CD4-positive, alpha-beta T cell treated with Interleukin-6 at 100 ng/mL for 8 hours (primary cell): ENCODE measurements at regions not wholly inside any gene's neighbourhood (a gene's known extent, or its start where the extent isn't known, plus 50 kb on each side); places are given as distances from the start of the nearest gene placed in this dataset.
"Not testable (repeated sequence)": the region's sequence is repeated elsewhere in the genome, so short reads cannot be mapped to it uniquely, and the experiment has no call there.

Experiments
- DNase-seq: peaks from one replicate; pipeline ENCODE4 v3.0.0-alpha.2; 2020; ENCODE audit warnings: mixed read lengths, low spot score

DNA sequence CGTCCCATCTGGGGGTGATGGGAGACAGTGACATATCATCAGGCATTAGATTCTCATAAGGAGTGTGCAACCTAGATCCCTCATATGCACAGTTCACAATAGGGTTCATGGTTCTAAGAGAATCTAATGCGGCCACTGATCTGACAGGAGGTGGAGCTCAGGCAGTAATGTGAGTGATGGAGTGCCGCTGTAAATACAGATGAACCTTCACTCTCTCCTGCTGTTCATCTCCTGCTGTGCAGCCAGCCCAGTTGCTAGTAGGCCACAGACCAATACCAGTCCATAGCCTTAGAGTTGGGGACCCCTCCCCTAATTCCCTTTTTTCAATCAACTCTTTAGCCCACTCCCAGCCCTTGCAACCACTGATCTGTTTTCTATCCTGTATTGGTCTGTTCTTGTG is 581.1 kb upstream of the AUTS2 start:
- DNase-seq, result no peak

DNA sequence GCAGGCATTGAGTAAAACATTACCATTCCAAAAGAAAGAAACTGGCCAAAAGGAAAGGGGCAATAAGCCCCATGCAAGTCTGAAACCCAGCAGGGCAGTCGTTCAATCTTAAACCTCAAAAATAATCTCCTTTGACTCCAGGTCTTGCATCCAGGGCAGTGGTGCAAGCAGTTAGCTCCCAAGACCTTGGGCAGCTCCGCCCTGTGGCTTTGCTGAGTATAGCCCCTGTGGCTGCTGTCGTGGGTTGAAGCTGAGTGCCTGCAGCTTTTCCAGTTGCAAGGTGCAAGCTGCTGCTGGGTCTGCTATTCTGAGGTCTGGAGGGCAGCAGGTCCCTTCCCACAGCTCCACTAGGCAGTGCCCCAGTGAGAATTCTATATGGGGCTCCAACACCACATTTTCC is 580.1 kb upstream of the AUTS2 start:
- no peak for DNase-seq

DNA sequence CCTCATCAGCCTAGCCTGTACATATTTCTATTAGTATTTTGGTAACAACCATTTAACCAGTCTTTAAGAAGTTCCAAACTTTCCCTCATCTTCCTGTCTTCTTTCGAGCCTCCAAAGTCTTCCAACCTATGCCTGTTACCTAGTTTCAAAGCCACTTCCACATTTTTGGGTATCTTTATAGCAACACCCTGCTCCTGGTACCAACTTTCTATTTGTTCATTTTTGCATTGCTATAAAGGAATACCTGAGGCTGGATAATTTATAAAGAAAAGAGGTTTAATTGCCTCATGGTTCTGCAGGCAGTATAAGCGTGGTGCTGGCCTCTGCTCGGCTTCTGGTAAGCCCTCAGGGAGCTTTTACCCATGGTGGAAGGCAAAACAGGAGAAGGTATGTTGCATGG is 578.8 kb upstream of the AUTS2 start:
- no peak for DNase-seq

DNA sequence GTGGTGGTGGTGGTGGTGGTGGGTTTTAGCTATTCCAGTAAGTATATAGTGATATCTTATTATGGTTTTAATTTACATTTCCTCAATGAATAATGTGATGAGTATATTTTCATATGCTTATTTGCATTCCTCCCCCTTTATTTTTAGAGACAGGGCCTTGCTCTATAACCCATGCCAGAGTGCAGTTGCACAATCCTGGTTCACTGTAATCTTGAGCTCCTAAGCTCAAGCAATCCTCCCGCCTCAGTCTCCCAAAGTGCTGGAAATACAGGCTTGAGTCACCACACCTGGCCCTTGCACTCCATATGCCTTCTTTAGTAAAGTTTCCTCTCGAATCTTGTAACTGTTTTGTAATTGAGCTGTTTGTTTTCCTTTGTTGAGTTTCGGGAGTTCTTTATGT is 577.7 kb upstream of the AUTS2 start:
- no peak for DNase-seq

DNA sequence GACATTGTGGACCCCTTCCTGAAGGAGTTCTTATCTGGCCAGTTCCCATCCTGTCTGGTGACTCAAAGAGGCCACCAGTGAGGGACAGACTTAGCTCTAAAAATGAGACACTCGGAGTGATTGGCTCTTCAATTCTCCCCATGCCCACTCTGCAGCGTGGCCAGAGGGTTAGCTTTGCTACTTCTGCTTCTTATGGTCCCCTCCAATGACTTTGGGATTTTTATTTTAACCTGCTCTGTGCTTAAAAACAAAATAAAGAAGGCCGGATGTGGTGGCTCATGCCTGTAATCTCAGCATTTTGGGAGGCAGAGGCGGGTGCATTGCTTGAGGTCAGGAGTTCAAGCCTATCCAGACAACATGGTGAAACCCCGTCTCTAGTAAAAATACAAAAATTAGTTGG is 573.0 kb upstream of the AUTS2 start:
- no peak for DNase-seq

DNA sequence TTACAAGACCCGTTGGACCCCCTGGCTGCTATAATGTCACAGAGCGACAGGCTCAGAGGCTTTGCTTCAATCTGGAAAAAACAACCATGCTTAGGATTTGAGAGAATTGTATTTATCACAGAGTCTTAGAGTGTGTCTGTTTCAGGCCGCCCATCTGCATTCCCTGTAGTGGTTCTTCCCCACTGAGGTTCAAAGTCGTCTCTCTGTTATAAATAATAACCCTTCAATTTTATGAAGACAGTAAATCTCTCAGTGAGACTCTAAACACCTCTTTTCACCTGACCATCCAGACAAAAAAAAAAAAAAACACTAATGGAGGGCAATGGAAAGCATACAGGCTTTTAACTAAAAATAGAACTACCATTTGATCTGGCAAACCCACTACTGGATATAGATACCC is 565.4 kb upstream of the AUTS2 start:
- DNase-seq, result no peak

DNA sequence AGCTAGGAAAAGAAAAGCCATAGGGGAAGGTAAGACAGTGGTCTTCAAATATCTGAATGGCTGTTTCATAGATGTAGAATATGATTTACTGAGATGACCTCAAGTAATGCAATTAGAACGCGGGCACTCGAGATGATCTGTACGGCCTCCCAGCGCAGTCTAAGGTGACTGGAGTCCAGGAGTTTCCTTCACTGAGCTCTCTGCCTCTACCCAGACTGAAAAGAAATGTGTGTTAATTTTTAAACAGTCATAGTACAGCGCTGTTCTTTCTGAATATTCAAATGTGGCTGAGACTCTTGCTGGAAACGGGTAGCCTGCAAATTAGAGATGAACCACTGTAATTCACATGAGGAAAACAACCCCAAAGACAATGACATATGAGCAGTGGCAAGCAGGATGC is 562.4 kb upstream of the AUTS2 start:
- no peak for DNase-seq

DNA sequence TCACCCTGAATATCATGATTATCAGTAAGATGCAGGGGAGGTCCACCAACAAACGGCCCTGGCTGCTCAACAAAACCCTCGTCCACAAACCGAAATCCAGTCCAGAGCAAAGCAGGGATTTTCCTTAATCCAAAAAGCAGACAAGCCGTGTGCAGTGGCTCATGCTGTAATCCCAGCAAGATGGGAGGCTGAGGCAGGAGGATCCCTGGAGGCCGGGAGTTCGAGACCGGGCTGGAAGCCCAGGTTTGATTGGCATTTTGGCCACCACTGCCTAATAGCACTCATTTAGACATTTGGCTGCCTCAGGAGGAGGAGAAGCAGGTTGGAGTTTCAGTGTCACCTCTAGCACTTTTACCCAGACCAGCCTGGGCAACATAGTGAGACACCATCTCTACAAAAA is 562.0 kb upstream of the AUTS2 start:
- DNase-seq, result no peak

DNA sequence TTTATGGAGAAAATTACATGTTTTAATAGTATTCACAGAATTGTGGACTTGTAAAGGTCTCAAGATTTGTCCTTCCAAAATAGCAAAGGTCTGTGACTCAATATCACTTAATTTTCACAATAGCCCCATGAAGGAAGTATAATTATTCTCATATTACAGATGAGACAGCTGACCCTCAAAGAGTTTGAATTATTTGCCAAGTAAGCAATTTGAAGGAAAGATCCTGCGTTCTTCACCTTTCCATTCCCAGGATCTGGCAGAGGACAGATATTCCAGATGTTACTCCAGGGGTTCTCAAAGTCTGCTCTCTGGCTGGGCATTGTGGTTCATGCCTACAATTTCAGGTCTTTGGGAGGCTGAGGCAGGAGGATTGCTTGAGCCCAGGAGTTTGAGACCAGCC is 559.4 kb upstream of the AUTS2 start:
- no peak for DNase-seq

DNA sequence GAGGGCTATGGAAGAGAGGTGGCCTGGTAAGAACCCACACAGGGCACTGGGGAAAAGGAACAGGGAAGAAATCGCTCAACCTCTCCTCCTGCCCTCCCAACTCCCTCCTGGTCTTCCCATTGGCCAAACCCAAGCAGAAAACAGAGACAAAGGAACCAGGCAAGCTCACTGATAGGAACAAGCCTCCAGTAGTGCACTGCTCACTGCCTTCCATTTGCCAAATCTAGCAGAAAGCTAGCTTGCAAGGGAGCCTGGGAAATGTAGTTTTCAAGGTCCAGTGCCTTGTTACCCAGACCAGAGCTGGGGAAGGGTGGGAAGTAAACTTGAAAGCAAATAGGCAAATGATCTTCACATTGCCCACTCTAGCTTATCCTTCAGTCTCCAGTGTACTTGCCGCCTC is 556.1 kb upstream of the AUTS2 start:
- no peak for DNase-seq

DNA sequence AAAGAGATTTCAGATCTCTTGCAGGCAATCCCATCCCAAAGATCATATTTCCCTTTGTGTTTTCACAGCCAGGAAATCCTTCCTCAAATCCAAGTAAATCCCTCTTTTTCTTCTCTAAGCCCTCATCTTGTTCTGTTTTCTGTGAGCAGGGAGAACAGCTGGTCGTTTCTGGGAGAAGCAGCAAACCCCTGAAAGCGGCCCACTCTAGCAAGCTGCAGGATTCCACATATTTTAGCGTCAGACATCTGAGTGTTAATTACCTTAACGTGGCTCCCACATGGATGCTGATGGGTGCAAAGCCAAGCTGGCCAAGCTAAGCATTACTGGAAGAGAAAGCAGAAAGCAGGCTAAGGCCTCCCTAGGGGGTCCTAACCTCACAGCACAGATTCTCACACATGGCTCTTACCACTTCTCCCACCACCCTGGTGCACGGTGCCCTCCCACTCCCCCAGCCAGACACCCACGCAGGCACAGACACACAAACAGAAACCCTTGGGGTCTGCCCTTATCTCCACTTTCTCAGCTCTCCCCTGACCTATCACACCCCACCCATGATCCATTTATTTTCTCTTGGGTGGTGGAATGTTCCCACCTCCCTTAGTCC is 551.0 kb upstream of the AUTS2 start:
- DNase-seq, result no peak

DNA sequence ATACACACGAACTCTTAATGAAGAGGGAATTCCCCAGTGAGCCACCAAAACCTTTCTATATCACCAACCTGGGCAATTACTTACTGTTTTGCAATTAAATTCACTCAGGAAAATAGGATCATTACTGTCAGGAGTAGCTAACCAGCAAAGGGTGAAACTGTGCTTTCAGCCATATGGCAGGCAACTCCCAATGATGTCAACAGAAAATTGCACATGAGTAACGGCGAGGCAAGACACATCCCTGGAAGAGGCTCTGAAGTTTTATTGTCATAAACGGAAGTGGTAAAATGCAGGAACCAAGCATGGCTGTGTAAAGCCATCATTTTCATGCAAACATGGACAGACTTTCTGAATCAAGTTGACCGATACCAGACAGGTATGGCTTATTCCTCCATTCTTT is 548.9 kb upstream of the AUTS2 start:
- no peak for DNase-seq

DNA sequence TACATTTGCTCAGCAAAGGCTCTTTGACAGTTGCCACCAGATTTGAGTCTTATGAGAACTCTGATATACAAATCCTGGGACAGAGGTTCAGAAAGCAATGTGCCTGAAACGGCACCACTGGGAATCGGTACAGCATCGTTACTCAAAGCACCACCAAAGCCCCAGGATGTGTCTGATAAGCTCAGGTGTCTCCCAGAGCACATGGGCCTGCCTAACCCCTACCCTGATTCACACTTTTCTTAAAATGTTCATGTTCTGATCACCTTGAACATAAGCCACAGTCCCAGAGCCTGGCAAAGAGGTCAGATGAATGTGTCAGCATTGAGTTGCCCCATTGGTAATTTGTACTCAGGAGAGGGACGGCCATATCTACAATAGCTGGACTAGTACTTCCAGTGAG is 545.8 kb upstream of the AUTS2 start:
- no peak for DNase-seq

DNA sequence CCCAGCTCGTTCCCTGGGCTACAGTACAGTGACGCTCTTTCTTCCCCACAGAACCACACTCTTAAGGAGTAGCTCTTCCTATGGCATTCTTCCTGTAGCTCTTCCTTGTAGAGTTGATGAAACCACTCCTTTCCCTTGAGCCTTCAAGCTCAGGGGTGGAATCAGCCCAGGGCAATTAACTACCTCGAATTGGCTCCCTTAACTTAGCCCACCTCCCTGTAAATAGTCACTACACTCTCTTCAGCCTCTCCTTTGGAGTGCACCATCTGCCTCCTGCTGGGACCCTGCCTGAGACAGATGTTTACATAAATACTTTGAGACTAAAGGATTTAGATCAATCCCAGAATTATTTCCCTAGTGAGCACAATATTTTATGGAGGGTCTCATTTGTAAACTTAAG is 537.8 kb upstream of the AUTS2 start:
- no peak for DNase-seq

DNA sequence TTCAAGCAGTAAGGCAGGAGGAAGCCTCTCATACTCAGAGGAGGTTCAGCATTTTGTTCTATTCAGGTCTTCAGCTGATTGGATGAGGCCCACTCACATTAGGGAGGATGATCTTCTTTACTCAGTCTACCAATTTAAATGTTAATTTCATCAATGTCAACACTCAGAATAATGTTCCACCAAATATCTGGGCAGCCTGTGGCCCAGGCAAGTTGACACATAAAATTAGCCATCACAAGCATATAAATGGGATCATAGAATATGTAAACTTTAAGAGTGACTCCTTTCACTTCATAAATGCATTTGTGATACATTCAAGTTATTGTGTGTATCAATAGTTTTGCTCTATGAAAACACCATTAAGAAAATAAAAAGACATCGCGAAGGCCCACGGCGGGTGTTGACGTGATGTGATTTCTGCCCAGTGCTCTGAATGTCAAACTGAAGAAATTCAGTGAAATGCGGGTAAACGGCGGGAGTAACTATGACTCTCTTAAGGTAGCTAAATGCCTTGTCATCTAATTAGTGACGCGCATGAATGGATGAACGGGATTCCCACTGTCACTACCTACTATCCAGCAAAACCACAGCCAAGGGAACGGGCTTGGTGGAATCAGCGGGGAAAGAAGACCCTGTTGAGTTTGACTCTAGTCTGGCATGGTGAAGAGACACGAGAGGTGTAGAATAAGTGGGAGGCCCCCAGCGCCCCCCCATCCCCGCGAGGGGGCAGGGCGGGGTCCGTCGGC is 536.1 kb upstream of the AUTS2 start:
- DNase-seq, result no peak

DNA sequence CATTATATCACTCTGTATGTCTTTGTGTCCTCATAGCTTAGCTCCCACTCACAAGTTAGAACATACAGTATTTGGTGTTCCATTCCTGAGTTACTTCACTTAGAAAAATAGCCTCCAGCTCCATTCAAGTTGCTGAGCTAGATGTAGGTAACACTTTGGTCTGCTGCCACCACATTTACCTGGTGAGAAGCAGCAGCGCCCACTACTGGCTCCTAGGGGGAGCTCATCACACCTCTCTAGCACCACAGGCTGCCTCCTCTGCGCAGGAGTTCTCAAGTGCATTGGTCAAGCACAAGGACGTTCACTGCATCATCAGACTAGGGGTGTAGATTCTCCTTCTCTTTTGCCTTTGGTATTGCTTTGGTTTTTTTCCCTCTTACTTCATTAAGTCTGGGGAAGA is 530.9 kb upstream of the AUTS2 start:
- DNase-seq, result no peak

DNA sequence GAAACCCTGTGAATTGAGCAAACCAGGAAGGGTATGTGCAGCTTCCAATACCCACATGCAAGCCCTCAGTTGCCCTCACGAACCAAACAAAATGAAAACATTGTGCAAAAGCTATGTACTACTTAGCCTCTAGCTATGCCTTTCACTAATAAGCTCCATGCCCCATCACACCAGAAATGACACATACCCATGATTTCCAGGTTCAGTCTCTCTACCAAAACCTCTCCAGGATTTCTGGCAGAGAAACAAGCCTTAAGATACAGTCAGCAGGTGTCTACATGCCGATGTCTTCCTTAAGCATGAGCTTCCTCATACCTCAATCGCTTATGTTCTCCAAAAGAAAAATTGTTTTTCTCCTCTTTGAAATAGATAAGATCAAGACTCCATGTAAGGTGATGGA is 527.8 kb upstream of the AUTS2 start:
- no peak for DNase-seq

DNA sequence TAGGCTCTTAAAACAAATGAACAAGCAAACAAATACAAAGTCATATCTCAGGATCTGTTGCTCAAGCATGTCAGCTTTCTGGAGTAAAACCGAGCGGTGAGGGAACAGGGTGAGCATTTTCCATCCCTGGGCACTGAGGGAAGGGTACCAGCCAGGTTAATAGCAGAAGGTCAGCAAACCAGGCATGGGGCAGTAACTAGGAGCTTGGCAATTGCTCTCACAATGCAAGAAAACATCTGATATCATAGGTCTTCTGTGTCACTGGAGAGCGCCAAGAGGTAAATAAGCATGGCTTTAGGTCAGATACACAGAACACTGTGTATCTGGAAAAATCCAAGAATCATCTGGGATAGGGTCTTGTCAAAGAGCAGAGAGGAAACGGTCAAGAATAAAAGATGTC is 521.7 kb upstream of the AUTS2 start:
- no peak for DNase-seq

DNA sequence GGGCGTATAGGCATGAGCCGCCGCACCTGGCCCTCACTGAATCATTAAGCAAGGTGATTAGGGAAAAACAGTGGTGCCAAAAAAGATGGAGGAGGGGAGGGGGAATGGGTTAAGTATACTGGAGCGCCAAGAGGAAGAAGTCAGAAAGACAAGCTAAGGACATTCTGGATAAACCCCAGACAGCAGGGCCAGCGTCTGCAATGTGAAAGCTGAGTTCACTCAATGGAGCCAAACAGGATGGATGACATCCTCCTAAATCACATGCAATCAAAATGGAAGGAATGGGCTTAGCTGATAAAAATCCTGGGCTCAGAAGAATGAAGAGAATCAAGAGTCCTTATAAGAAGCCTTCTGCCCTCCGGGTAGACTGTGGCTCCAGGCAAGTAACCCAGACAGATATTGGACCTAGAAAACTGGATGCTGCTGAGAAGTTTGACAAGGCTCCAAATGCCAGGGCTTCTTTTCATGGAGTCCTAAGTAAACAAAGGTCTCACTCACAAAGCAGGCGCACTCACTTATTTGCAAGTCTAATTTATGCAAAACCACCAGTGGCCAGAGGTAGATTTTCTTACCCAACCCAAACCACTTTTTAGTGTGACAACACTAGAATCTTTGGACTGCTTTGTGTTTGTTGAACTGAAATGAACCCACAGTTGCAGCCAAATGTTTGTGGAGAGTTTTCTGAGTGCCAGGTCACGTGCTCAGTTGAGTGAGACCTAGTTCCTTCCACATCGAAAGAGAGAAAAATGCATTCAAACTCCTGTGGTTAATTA is 519.1 kb upstream of the AUTS2 start:
- DNase-seq, result no peak

DNA sequence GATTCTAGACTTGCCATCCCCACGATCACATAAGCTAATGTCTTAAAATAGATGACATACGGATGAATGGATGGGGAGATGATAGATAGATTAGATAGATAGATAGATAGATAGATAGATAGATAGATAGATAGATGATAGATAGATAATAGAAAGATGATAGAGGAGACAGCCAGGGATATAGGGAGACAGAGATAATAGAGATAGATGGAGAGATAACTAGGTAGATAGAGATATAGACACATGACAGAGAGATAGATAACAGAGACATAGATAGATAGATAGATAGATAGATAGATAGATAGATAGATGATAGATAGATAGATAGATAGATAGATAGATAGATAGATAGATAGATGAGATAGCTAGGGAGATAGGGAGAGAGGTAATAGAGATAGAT is 511.0 kb upstream of the AUTS2 start:
- DNase-seq, result not testable (repeated sequence)

DNA sequence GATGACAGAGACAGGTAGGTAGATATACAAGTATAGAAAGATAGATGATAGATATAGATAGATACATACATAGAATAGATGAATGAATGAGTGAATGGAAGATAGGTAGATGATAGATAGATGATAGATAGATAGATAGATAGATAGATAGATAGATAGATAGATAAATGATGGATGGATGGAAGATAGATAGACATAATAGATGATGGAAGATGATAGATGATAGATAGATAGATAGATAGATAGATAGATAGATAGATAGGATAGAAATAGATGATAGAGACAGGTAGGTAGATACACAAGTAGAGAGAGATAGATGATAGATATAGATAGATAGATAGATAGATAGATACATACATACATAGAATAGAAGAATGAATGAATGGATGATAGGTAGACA is 510.1 kb upstream of the AUTS2 start:
- no peak for DNase-seq

DNA sequence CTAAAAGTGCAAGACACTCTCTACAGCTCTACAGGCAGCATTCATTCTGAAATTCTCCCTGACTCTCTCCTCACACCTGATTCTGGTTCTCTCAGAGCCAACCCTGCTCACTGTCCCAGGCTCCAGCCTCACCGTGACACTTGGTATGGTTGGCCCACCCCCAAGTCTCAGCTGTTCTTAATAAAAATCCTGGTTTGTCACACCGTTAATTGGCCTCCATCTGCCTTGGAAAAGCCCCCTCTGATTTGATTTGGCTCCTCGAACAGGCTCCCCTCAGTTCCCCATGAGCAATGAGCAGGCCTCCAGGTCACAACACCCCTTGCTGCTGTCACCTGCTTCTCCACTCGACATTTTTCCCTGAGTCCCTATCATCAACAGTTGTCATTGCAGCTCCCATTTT is 507.3 kb upstream of the AUTS2 start:
- DNase-seq, result no peak

DNA sequence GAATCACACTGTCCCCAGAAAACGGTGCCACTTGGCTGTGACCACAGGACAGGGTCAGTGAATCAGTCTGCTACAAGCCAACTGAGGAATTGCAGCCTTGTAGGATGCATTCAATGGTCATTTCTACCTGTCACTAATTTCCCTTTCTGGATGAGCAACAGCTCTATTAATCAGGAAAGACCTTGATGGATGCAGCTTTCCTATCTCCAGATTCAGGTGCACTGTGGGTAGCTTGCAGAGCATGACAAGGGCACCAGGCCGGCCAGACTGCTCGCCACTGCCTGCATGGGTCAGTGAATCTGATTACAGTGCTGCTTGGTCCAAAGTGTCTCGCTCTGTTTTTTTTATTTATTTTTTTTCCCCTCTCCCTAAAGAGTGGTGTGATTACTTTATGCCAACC is 506.8 kb upstream of the AUTS2 start:
- no peak for DNase-seq

DNA sequence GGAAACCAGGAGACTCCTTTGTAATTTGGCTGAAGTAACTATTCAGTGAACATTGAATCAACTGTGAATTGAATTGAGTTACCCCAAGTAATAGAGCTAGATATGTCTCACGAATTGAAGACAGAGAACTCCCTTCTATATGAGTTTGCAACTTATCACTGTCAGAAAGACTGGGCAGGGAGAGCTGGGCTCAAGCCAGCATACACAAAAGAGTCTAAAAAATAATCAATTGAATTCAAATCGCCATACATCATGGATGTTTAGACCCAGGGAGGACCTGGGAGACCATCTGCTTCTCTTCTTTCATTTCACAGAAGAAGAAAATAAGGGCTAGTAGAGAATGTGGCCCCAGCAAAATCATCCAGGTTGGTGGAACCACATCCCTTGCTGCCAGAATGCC is 503.1 kb upstream of the AUTS2 start:
- DNase-seq, result no peak
